IMR-90 (cell line): ENCODE measurements at regions not wholly inside any gene's neighbourhood (a gene's known extent, or its start where the extent isn't known, plus 50 kb on each side); places are given as distances from the start of the nearest gene placed in this dataset.

Experiments
- ATAC-seq: fragments of 200-7000 bp; cut with Tn5 transposase; 2 replicates; pipeline ENCODE4 v1.9.1; 2020; ENCODE audit warnings: low read depth, mild to moderate bottlenecking, moderate library complexity
- BruUV-seq: library from RNA; stranded (reverse); fragments of 400-500 nt; replicated peaks from 2 replicates; lab custom pipeline; 2021; lab: Mats Ljungman, UMichigan
- CTCF ChIA-PET: fragments of 300-600 bp; formaldehyde crosslinking; extraction: SDS; loops from one replicate; lab custom pipeline; 2021; ENCODE audit warnings: antibody characterized with exemption; lab: Yijun Ruan, JAX
- POLR2A ChIA-PET: fragments of 300-600 bp; sonication (Branson Sonifier 250); formaldehyde crosslinking; loops from one replicate; lab custom pipeline; 2022; ENCODE audit warnings: antibody characterized with exemption; ENCODE audit not compliant: unreplicated experiment; lab: Charles Lee
- DNase-seq: peaks from one replicate; pipeline ENCODE4 v3.0.0; 2013
- H2AFZ ChIP-seq: replicated peaks from 2 replicates; pipeline ENCODE3; 2013; ENCODE audit warnings: low read length, mild to moderate bottlenecking; ENCODE audit not compliant: poor library complexity
- H2AK5ac ChIP-seq: 2 replicates; pipeline ENCODE4 v1.6.1; 2013; ENCODE audit warnings: low read depth, low read length, inconsistent platforms
- H2AK9ac ChIP-seq: replicated peaks from 2 replicates; pipeline ENCODE3; 2013; ENCODE audit warnings: mild to moderate bottlenecking, low read depth, low read length, moderate library complexity; ENCODE audit not compliant: poor library complexity
- H2BK120ac ChIP-seq: 2 replicates; pipeline ENCODE4 v1.6.1; 2013; ENCODE audit warnings: low read depth, low read length, inconsistent platforms
- H2BK15ac ChIP-seq: 3 replicates; pipeline ENCODE4 v1.6.1; 2013; ENCODE audit warnings: low read depth, low read length, inconsistent platforms
- H2BK20ac ChIP-seq: 2 replicates; pipeline ENCODE4 v1.6.1; 2013; ENCODE audit warnings: low read depth, mild to moderate bottlenecking, inconsistent platforms, low read length, moderate library complexity
- H2BK5ac ChIP-seq: 2 replicates; pipeline ENCODE4 v1.6.1; 2013; ENCODE audit warnings: mild to moderate bottlenecking, low read depth, low read length, inconsistent platforms; ENCODE audit not compliant: poor library complexity, severe bottlenecking
- H3K14ac ChIP-seq: replicated peaks from 2 replicates; pipeline ENCODE4 v1.6.1; 2013; ENCODE audit warnings: low read depth, low read length, inconsistent platforms
- H3K18ac ChIP-seq: 2 replicates; pipeline ENCODE4 v1.6.1; 2013; ENCODE audit warnings: low read depth, low read length, control low read depth
- H3K23ac ChIP-seq: 2 replicates; pipeline ENCODE4 v1.6.1; 2013; ENCODE audit warnings: low read depth, low read length, inconsistent platforms
- H3K27ac ChIP-seq: 2 replicates; pipeline ENCODE4 v1.5.1; 2013; ENCODE audit warnings: mild to moderate bottlenecking, control low read depth, low read length; ENCODE audit not compliant: insufficient read depth
- H3K27me3 ChIP-seq: 2 replicates; pipeline ENCODE4 v1.6.1; 2013; ENCODE audit warnings: low read length; ENCODE audit not compliant: control insufficient read depth, insufficient read depth
- H3K36me3 ChIP-seq: 2 replicates; pipeline ENCODE4 v1.6.1; 2013; ENCODE audit warnings: low read length, mixed read lengths; ENCODE audit not compliant: control insufficient read depth, insufficient read depth
- H3K4ac ChIP-seq: 2 replicates; pipeline ENCODE4 v1.6.1; 2013; ENCODE audit warnings: low read depth, low read length, inconsistent platforms
- H3K4me1 ChIP-seq: 2 replicates; pipeline ENCODE4 v1.6.1; 2013; ENCODE audit warnings: low read length, mixed read lengths; ENCODE audit not compliant: control insufficient read depth, insufficient read depth
- H3K4me2 ChIP-seq: 2 replicates; pipeline ENCODE4 v1.6.1; 2013; ENCODE audit warnings: low read depth, mild to moderate bottlenecking, control low read depth, low read length, moderate library complexity
- H3K4me3 ChIP-seq: 2 replicates; pipeline ENCODE4 v1.5.1; 2013; ENCODE audit warnings: low read depth, mild to moderate bottlenecking, control low read depth, low read length, moderate library complexity; ENCODE audit not compliant: insufficient read depth
- H3K56ac ChIP-seq: 2 replicates; pipeline ENCODE4 v1.6.1; 2013; ENCODE audit warnings: low read length, inconsistent platforms; ENCODE audit not compliant: insufficient read depth; ENCODE audit errors: extremely low read depth
- H3K79me1 ChIP-seq, 2 experiments: 2 replicates each; pipeline ENCODE4 v1.6.1; 2013; ENCODE audit warnings: low read length in 2 of 2, inconsistent platforms in 1 of 2, low read depth in 1 of 2
- H3K9ac ChIP-seq: 2 replicates; pipeline ENCODE4 v1.6.1; 2013; ENCODE audit warnings: low read depth, low read length, control low read depth
- H3K9me1 ChIP-seq: 2 replicates; pipeline ENCODE4 v1.6.1; 2013; ENCODE audit warnings: low read length, inconsistent platforms; ENCODE audit not compliant: insufficient read depth
- H3K9me3 ChIP-seq: 2 replicates; pipeline ENCODE4 v1.6.1; 2013; ENCODE audit warnings: low read length; ENCODE audit not compliant: control insufficient read depth, insufficient read depth
- H4K20me1 ChIP-seq: 2 replicates; pipeline ENCODE4 v1.6.1; 2013; ENCODE audit warnings: low read length, inconsistent platforms; ENCODE audit not compliant: insufficient read depth
- H4K5ac ChIP-seq: 2 replicates; pipeline ENCODE4 v1.6.1; 2013; ENCODE audit warnings: mild to moderate bottlenecking, low read depth, low read length, control low read depth
- H4K8ac ChIP-seq, 2 experiments: 2 replicates each; pipeline ENCODE4 v1.6.1; 2013; ENCODE audit warnings: low read depth in 2 of 2, low read length in 2 of 2, control low read depth in 1 of 2, inconsistent platforms in 1 of 2
- H4K91ac ChIP-seq: 2 replicates; pipeline ENCODE4 v1.6.1; 2013; ENCODE audit warnings: low read depth, low read length, inconsistent platforms; ENCODE audit not compliant: insufficient read depth
- BHLHE40 ChIP-seq: fragments of 150-350 bp; IDR thresholded peaks from 2 replicates; pipeline ENCODE4 v1.6.1; 2016; ENCODE audit warnings: mild to moderate bottlenecking, low read depth, low read length
- CEBPB ChIP-seq: IDR thresholded peaks from 2 replicates; pipeline ENCODE4 v1.6.1; 2012; ENCODE audit warnings: low read depth, low read length, improper control_type of control experiment
- CHD1 ChIP-seq: IDR thresholded peaks from 2 replicates; pipeline ENCODE4 v1.6.1; 2012; ENCODE audit warnings: low read depth, low read length, improper control_type of control experiment
- CTCF ChIP-seq: conservative IDR thresholded peaks from 2 replicates; pipeline ENCODE4 v1.5.1; 2012; ENCODE audit warnings: mild to moderate bottlenecking, low read depth, low read length, improper control_type of control experiment
- ELK1 ChIP-seq: fragments of 150-350 bp; IDR thresholded peaks from 2 replicates; pipeline ENCODE4 v1.6.1; 2016; ENCODE audit warnings: low read depth, mild to moderate bottlenecking, low read length, moderate library complexity, borderline replicate concordance
- FOS ChIP-seq: fragments of 150-350 bp; IDR thresholded peaks from 2 replicates; pipeline ENCODE4 v1.6.1; 2016; ENCODE audit warnings: low read depth, low read length
- MAFK ChIP-seq: IDR thresholded peaks from 2 replicates; pipeline ENCODE4 v1.6.1; 2012; ENCODE audit warnings: low read depth, low read length, improper control_type of control experiment
- MAZ ChIP-seq: IDR thresholded peaks from 2 replicates; pipeline ENCODE4 v1.6.1; 2012; ENCODE audit warnings: low read depth, mild to moderate bottlenecking, low read length, improper control_type of control experiment, moderate library complexity, borderline replicate concordance
- MXI1 ChIP-seq: IDR thresholded peaks from 2 replicates; pipeline ENCODE4 v1.6.1; 2012; ENCODE audit warnings: low read depth, mild to moderate bottlenecking, low read length, moderate library complexity, borderline replicate concordance
- NFE2L2 ChIP-seq: fragments of 150-350 bp; IDR thresholded peaks from 2 replicates; pipeline ENCODE4 v1.6.1; 2016; ENCODE audit warnings: low read depth, mild to moderate bottlenecking, low read length
- RAD21 ChIP-seq: IDR thresholded peaks from 2 replicates; pipeline ENCODE4 v1.6.1; 2012; ENCODE audit warnings: low read length, improper control_type of control experiment
- RCOR1 ChIP-seq: IDR thresholded peaks from 2 replicates; pipeline ENCODE4 v1.6.1; 2012; ENCODE audit warnings: mild to moderate bottlenecking, low read length, improper control_type of control experiment; ENCODE audit not compliant: insufficient replicate concordance
- RFX5 ChIP-seq: IDR thresholded peaks from 2 replicates; pipeline ENCODE4 v1.8.0; 2012; ENCODE audit warnings: low read depth, mild to moderate bottlenecking, low read length, moderate library complexity
- SMC3 ChIP-seq: fragments of 150-350 bp; IDR thresholded peaks from 2 replicates; pipeline ENCODE4 v1.6.1; 2016; ENCODE audit warnings: low read depth, mild to moderate bottlenecking, antibody characterized with exemption, low read length, moderate library complexity
- USF2 ChIP-seq: fragments of 150-350 bp; IDR thresholded peaks from 2 replicates; pipeline ENCODE4 v1.6.1; 2017; ENCODE audit warnings: mild to moderate bottlenecking, antibody characterized with exemption, low read length, low read depth
- WGBS, 2 experiments: methylation state at CpG; one replicate each; pipeline versions ENCODE4 v1.1.5 to v1.1.7; 2013; ENCODE audit warnings: missing lambda C conversion rate in 2 of 2; ENCODE audit not compliant: insufficient read length in 1 of 2; ENCODE audit errors: extremely low coverage in 2 of 2; 5-methylcytosine and 5-hydroxymethylcytosine counted together
- dilution Hi-C: fragments of 300-500 bp; cut with HindIII; formaldehyde crosslinking; loops from one replicate; pipeline ENCODE4 v1.14.3; 2018; ENCODE audit warnings: low sequenced_read_pairs; ENCODE audit not compliant: unreplicated experiment
- in situ Hi-C: fragments of 300-500 bp; cut with MboI; formaldehyde crosslinking; loops from 3 replicates; pipeline ENCODE4 v1.14.3; 2019; ENCODE audit warnings: low sequenced_read_pairs, inconsistent platforms, mixed read lengths
- intact Hi-C: fragments of 100-400 bp; cut with micrococcal nuclease; formaldehyde crosslinking; loops from 2 replicates; pipeline ENCODE4 v1.10.0; 2022

GRCh38 chr11:134581121-134581626 lies 169.1 kb upstream of the B3GAT1 start:
- Histone ChIP-seq H4K8ac (no peak overlapping the region), H3K9me3 (peaks cover 64% of the 10 kb centered on the region), H4K91ac (no peak overlapping the region), H3K4me2 (no peak overlapping the region), H3K9me1 (no peaks in the 10 kb centered on the region), H3K27ac (no peak overlapping the region), H2AK5ac (no peak overlapping the region), H2BK120ac (no peak overlapping the region), H3K4me3 (no peak overlapping the region), H4K20me1 (no peaks in the 10 kb centered on the region), H2BK5ac (no peak overlapping the region), H3K4me1 (no peaks in the 10 kb centered on the region), H2BK20ac (no peak overlapping the region), H3K14ac (no peak overlapping the region), H2BK15ac (no peak overlapping the region), H2AFZ (no peak overlapping the region), H3K36me3 (no peaks in the 10 kb centered on the region), H3K4ac (no peak overlapping the region), H3K79me1 (no peaks in the 10 kb centered on the region), H3K23ac (no peak overlapping the region), H2AK9ac (no peak overlapping the region), H3K27me3 (no peaks in the 10 kb centered on the region), H3K18ac (no peak overlapping the region), H3K56ac (no peak overlapping the region), H4K5ac (no peak overlapping the region), H3K9ac (no peak overlapping the region)
- BruUV-seq: no TSS peak
- TF ChIP-seq MAZ: no peak
- TF ChIP-seq BHLHE40: no peak
- no peak for TF ChIP-seq RAD21
- TF ChIP-seq NFE2L2: no peak
- no peak for TF ChIP-seq MXI1
- TF ChIP-seq USF2: no peak
- no peak for TF ChIP-seq RCOR1
- no peak for TF ChIP-seq CEBPB
- no peak for TF ChIP-seq ELK1
- TF ChIP-seq RFX5: no peak
- TF ChIP-seq CTCF: no peak
- TF ChIP-seq FOS: no peak
- no peak for TF ChIP-seq CHD1
- TF ChIP-seq SMC3: no peak
- no peak for TF ChIP-seq MAFK
- dilution Hi-C loops: no loop called here
- DNase-seq (no peak), ATAC-seq (no peak)
- intact Hi-C loops: no loop called here
- CTCF ChIA-PET: no interaction called here
- in situ Hi-C loops: no loop called here
- POLR2A ChIA-PET: no interaction called here
- 39% methylated on average over 6 of the region's 9 CpGs; no CpG with 5 or more reads in 1 of the 2 experiments for WGBS, 2 experiments
